Neuronal stem cell (in vitro differentiated cells): ENCODE measurements at regions not wholly inside any gene's neighbourhood (a gene's known extent, or its start where the extent isn't known, plus 50 kb on each side); places are given as distances from the start of the nearest gene placed in this dataset.

ENCODE experiments used
- DNase-seq: peaks from one replicate; pipeline ENCODE4 v3.0.0-alpha.2; 2013; ENCODE audit warnings: low spot score
- H2AFZ ChIP-seq: one replicate; pipeline ENCODE4 v1.6.1; 2013; ENCODE audit warnings: mild to moderate bottlenecking, low read length, inconsistent platforms
- H2AK5ac ChIP-seq: 2 replicates; pipeline ENCODE4 v1.6.1; 2013; ENCODE audit warnings: low read depth, mild to moderate bottlenecking, inconsistent platforms, low read length, moderate library complexity, mixed read lengths
- H2BK120ac ChIP-seq: 2 replicates; pipeline ENCODE4 v1.6.1; 2013; ENCODE audit warnings: low read depth, mild to moderate bottlenecking, inconsistent platforms, low read length, moderate library complexity, mixed read lengths
- H2BK12ac ChIP-seq: one replicate; pipeline ENCODE4 v1.6.1; 2013; ENCODE audit warnings: low read length, inconsistent platforms
- H2BK15ac ChIP-seq: 2 replicates; pipeline ENCODE4 v1.6.1; 2013; ENCODE audit warnings: mild to moderate bottlenecking, low read length, inconsistent platforms, mixed read lengths
- H2BK5ac ChIP-seq: one replicate; pipeline ENCODE4 v1.6.1; 2013; ENCODE audit warnings: inconsistent platforms, mild to moderate bottlenecking, low read length, moderate library complexity
- H3K14ac ChIP-seq: one replicate; pipeline ENCODE4 v1.6.1; 2013; ENCODE audit warnings: low read length, inconsistent platforms
- H3K18ac ChIP-seq: 2 replicates; pipeline ENCODE4 v1.6.1; 2013; ENCODE audit warnings: low read length, inconsistent platforms
- H3K23ac ChIP-seq: 2 replicates; pipeline ENCODE4 v1.6.1; 2013; ENCODE audit warnings: low read depth, mild to moderate bottlenecking, mixed read lengths, low read length, inconsistent platforms; ENCODE audit not compliant: poor library complexity
- H3K27ac ChIP-seq: replicated peaks from 3 replicates; pipeline ENCODE4 v1.5.1; 2013; ENCODE audit warnings: low read length, inconsistent platforms
- H3K27me3 ChIP-seq, 3 experiments: 2 replicates each; pipeline ENCODE4 v1.6.1; 2013; ENCODE audit warnings: low read length in 3 of 3, mild to moderate bottlenecking in 2 of 3, inconsistent platforms in 1 of 3, low read depth in 1 of 3, mixed read lengths in 1 of 3, moderate library complexity in 1 of 3; ENCODE audit not compliant: control insufficient read depth in 3 of 3, insufficient read depth in 3 of 3
- H3K36me3 ChIP-seq, 2 donors: replicated peaks in 1 of 2; 2 replicates each; pipeline ENCODE4 v1.6.1; 2013; ENCODE audit warnings: low read length in 2 of 2; ENCODE audit not compliant: control insufficient read depth in 2 of 2, insufficient read depth in 2 of 2
- H3K4ac ChIP-seq: 2 replicates; pipeline ENCODE4 v1.6.1; 2013; ENCODE audit warnings: inconsistent platforms, mild to moderate bottlenecking, low read length, moderate library complexity
- H3K4me1 ChIP-seq, 2 donors: 1 replicate in 1 of 2; 2 replicates in 1 of 2; pipeline ENCODE4 v1.6.1; 2013; ENCODE audit warnings: low read length in 2 of 2, low read depth in 1 of 2; ENCODE audit not compliant: control insufficient read depth in 2 of 2, insufficient read depth in 1 of 2
- H3K4me2 ChIP-seq: one replicate; pipeline ENCODE4 v1.6.1; 2013; ENCODE audit warnings: mild to moderate bottlenecking, low read length, inconsistent platforms; ENCODE audit not compliant: insufficient read depth, poor library complexity, severe bottlenecking
- H3K4me3 ChIP-seq, 2 donors: 2 replicates each; pipeline ENCODE4 v1.5.1; 2013; ENCODE audit warnings: low read length in 2 of 2, mild to moderate bottlenecking in 2 of 2, inconsistent platforms in 1 of 2, moderate library complexity in 1 of 2
- H3K79me1 ChIP-seq: one replicate; pipeline ENCODE4 v1.6.1; 2013; ENCODE audit warnings: low read depth, mild to moderate bottlenecking, inconsistent platforms, low read length, moderate library complexity
- H3K9ac ChIP-seq: one replicate; pipeline ENCODE4 v1.6.1; 2013; ENCODE audit warnings: mild to moderate bottlenecking, low read depth, low read length, inconsistent platforms; ENCODE audit not compliant: poor library complexity
- H3K9me3 ChIP-seq, 2 donors: replicated peaks in 1 of 2; 2 replicates each; pipeline versions ENCODE3 to v1.6.1; 2013; ENCODE audit warnings: low read length in 2 of 2, mild to moderate bottlenecking in 2 of 2, inconsistent platforms in 1 of 2, low read depth in 1 of 2, mixed read lengths in 1 of 2, moderate library complexity in 1 of 2; ENCODE audit not compliant: control insufficient read depth in 2 of 2, insufficient read depth in 1 of 2
- H4K8ac ChIP-seq: one replicate; pipeline ENCODE4 v1.6.1; 2013; ENCODE audit warnings: low read depth, mild to moderate bottlenecking, inconsistent platforms, low read length, moderate library complexity
- H4K91ac ChIP-seq: one replicate; pipeline ENCODE4 v1.6.1; 2013; ENCODE audit warnings: low read length, low read depth, mild to moderate bottlenecking, inconsistent platforms; ENCODE audit not compliant: poor library complexity
- WGBS, 2 donors: extraction: QIAGEN DNeasy Blood & Tissue Kit; methylation state at CpG; one replicate each; pipeline ENCODE4 v1.1.7; 2013; ENCODE audit warnings: missing lambda C conversion rate in 2 of 2, mixed read lengths in 1 of 2; ENCODE audit not compliant: insufficient read length in 2 of 2, insufficient replicate concordance in 1 of 2; ENCODE audit errors: extremely low coverage in 2 of 2; 5-methylcytosine and 5-hydroxymethylcytosine counted together

- Histone ChIP-seq H3K27ac (no peak overlapping the region), H3K4me1 (peaks cover 0 to 2% of the 10 kb centered on the region in 2 donors), H3K18ac (no peak overlapping the region), H2AFZ (no peak overlapping the region), H3K9ac (no peak overlapping the region), H3K79me1 (no peaks in the 10 kb centered on the region), H2BK15ac (no peak overlapping the region), H2BK12ac (no peak overlapping the region), H4K8ac (no peak overlapping the region), H3K4ac (no peak overlapping the region), H3K4me2 (no peak overlapping the region), H3K9me3 (no peaks in the 10 kb centered on the region), H2BK5ac (no peak overlapping the region), H3K36me3 (no peaks in the 10 kb centered on the region), H3K27me3 (no peaks in the 10 kb centered on the region), H3K14ac (peak overlapping the region; percentile 51), H2AK5ac (no peak overlapping the region), H3K23ac (no peak overlapping the region), H4K91ac (no peak overlapping the region), H3K4me3 (no peak overlapping the region), H2BK120ac (no peak overlapping the region)
- no peak for DNase-seq
Observed at GRCh38 chr12:42812086-42812485, 222.5 kb upstream of the PRICKLE1 start.

- no peak overlapping the region for H3K27ac ChIP-seq
Observed at GRCh38 chr12:42810006-42810405, 220.5 kb upstream of the PRICKLE1 start.

GRCh38 chr12:42809226-42809625 lies 219.7 kb upstream of the PRICKLE1 start:
- Histone ChIP-seq H2BK12ac (no peak overlapping the region), H3K4me3 (no peak overlapping the region), H4K8ac (no peak overlapping the region), H3K23ac (no peak overlapping the region), H3K18ac (no peak overlapping the region), H3K4ac (no peak overlapping the region), H3K4me2 (no peak overlapping the region), H3K27ac (no peak overlapping the region), H3K27me3 (no peaks in the 10 kb centered on the region), H2BK120ac (no peak overlapping the region), H2BK5ac (no peak overlapping the region), H3K36me3 (no peaks in the 10 kb centered on the region), H3K9me3 (no peaks in the 10 kb centered on the region), H2AFZ (no peak overlapping the region), H3K4me1 (peaks cover 0 to 2% of the 10 kb centered on the region in 2 donors), H3K79me1 (no peaks in the 10 kb centered on the region), H3K9ac (no peak overlapping the region), H2BK15ac (no peak overlapping the region), H4K91ac (no peak overlapping the region), H2AK5ac (no peak overlapping the region), H3K14ac (no peak overlapping the region)
- no peak for DNase-seq
- no CpG with 5 or more reads among the region's 2 CpGs for WGBS, 2 donors

More at GRCh38 chr12:42810006-42810405, 220.5 kb upstream of the PRICKLE1 start:
- H3K79me1 ChIP-seq, result no peaks in the 10 kb centered on the region
- no peak overlapping the region for H2BK12ac ChIP-seq
- H3K4me2 ChIP-seq, result no peak overlapping the region
- no peak overlapping the region for H2BK120ac ChIP-seq
- WGBS, 2 donors, result no CpG with 5 or more reads among the region's 3 CpGs
- H3K9ac ChIP-seq, result no peak overlapping the region
- no peak overlapping the region for H2BK15ac ChIP-seq
- no peaks in the 10 kb centered on the region for H3K36me3 ChIP-seq
- no peak overlapping the region for H3K18ac ChIP-seq
- no peak overlapping the region for H2AK5ac ChIP-seq
- no peak overlapping the region for H2BK5ac ChIP-seq
- no peak overlapping the region for H3K23ac ChIP-seq
- no peak overlapping the region for H4K8ac ChIP-seq
- no peak overlapping the region for H3K4me3 ChIP-seq
- no peak overlapping the region for H2AFZ ChIP-seq
- no peak for DNase-seq
- H4K91ac ChIP-seq, result no peak overlapping the region
- no peak overlapping the region for H3K4ac ChIP-seq
- no peaks in the 10 kb centered on the region for H3K27me3 ChIP-seq
- H3K4me1 ChIP-seq, result peaks cover 0 to 2% of the 10 kb centered on the region in 2 donors
- H3K9me3 ChIP-seq, result no peaks in the 10 kb centered on the region
- H3K14ac ChIP-seq, result no peak overlapping the region

GRCh38 chr12:42807766-42808165 lies 218.2 kb upstream of the PRICKLE1 start:
- H4K8ac ChIP-seq, result no peak overlapping the region

More at GRCh38 chr12:42807766-42808165, 218.2 kb upstream of the PRICKLE1 start:
- Histone ChIP-seq H2BK15ac (no peak overlapping the region), H2BK5ac (no peak overlapping the region), H3K36me3 (no peaks in the 10 kb centered on the region), H3K4me1 (peaks cover 0 to 2% of the 10 kb centered on the region in 2 donors), H3K79me1 (no peaks in the 10 kb centered on the region), H2BK12ac (no peak overlapping the region), H4K91ac (no peak overlapping the region), H3K14ac (no peak overlapping the region), H3K4me3 (no peak overlapping the region), H2AFZ (no peak overlapping the region), H3K18ac (no peak overlapping the region), H3K27me3 (no peaks in the 10 kb centered on the region), H3K23ac (no peak overlapping the region), H3K9me3 (no peaks in the 10 kb centered on the region), H2AK5ac (no peak overlapping the region), H2BK120ac (no peak overlapping the region), H3K4ac (no peak overlapping the region), H3K27ac (no peak overlapping the region), H3K9ac (no peak overlapping the region), H3K4me2 (no peak overlapping the region)
- DNase-seq, result no peak
- no CpG with 5 or more reads among the region's 3 CpGs for WGBS, 2 donors
